ENCODE measurements at regions not wholly inside any gene's neighbourhood (a gene's known extent, or its start where the extent isn't known, plus 50 kb on each side); places are given as distances from the start of the nearest gene placed in this dataset.

- no peak for DNase-seq
- H3K4me3 ChIP-seq: no peak overlapping the region
- no peaks in the 10 kb centered on the region for H3K27me3 ChIP-seq
- no peaks in the 10 kb centered on the region for H3K4me1 ChIP-seq
- H3K9me3 ChIP-seq: no peaks in the 10 kb centered on the region
- H3K27ac ChIP-seq: no peak overlapping the region
- intact Hi-C loops (cut with DNase I): no loop called here
- 34 to 59% methylated on average over 2 of the region's 2 CpGs for WGBS, 2 donors
- H3K36me3 ChIP-seq: no peaks in the 10 kb centered on the region
- TF ChIP-seq EP300 (IDR thresholded peaks at IDR 0.05): no peak
- TF ChIP-seq POLR2A (IDR thresholded peaks at IDR 0.05): no peak
- no peak for TF ChIP-seq CTCF (IDR thresholded peaks at IDR 0.05)
- no peak for TF ChIP-seq POLR2AphosphoS5 (IDR thresholded peaks at IDR 0.05)
Measured at GRCh38 chr12:17064834-17065233, 458.9 kb upstream of the LMO3 start.

GRCh38 chr12:17062267-17063036 is 456.5 kb upstream of the LMO3 start:
- intact Hi-C loops (cut with DNase I): no loop called here
- Histone ChIP-seq H3K27me3 (no peaks in the 10 kb centered on the region), H3K9me3 (no peaks in the 10 kb centered on the region), H3K4me3 (no peak overlapping the region), H3K36me3 (no peaks in the 10 kb centered on the region), H3K27ac (no peak overlapping the region), H3K4me1 (no peaks in the 10 kb centered on the region)
- 40 to 64% methylated on average over 4 of the region's 4 CpGs for WGBS, 2 donors
- DNase-seq: no peak
- TF ChIP-seq EP300 (IDR thresholded peaks at IDR 0.05): no peak

DNA sequence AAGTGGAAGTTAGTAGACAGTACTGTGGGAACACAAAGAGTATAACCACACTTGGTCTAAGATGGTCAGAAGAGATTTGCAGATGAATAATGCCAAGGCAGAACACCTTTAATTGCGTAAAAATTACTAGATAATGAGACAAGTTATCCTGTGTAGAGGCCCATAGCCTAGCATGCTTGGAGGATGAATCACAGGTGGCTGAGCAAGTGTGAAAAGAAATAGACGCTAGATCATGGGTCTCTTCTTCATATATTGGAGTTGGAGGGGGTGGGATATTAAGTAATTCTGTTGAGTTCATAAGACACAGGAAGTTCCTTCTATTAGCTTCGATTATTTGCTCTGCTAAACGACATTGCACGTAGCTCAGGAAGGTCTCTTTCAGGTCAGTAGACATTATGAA is 454.3 kb upstream of the LMO3 start:
- TF ChIP-seq CTCF (IDR thresholded peaks at IDR 0.05) (no peak), EP300 (IDR thresholded peaks at IDR 0.05) (no peak), POLR2AphosphoS5 (IDR thresholded peaks at IDR 0.05) (no peak), POLR2A (IDR thresholded peaks at IDR 0.05) (no peak)
- no peak overlapping the region for H3K4me3 ChIP-seq
- no peaks in the 10 kb centered on the region for H3K4me1 ChIP-seq
- intact Hi-C loops (cut with DNase I): no loop called here
- WGBS, 2 donors: 76 to 83% methylated on average over 5 of the region's 5 CpGs
- H3K27me3 ChIP-seq: no peaks in the 10 kb centered on the region
- no peaks in the 10 kb centered on the region for H3K36me3 ChIP-seq
- no peaks in the 10 kb centered on the region for H3K9me3 ChIP-seq
- DNase-seq: no peak
- H3K27ac ChIP-seq: no peak overlapping the region

DNA sequence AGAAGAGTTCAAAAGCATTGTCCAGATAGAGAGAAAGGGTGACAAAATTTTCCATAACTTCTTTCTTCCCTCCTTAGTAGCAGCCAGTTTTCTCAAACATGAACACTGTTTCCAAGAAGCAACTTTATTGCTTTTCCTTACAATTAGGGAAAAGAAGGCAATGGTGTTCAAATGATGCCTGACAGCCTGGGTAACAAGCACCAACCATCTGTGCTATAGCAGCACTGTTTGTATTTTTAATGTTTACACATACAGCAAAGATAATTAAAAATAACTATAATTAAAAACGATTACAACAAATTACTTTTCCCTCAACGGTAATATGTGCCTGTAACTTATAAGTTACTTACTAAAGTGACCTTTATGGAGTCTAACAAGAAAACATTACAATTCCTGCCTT is 450.6 kb upstream of the LMO3 start:
- whole genome bisulfite sequencing, 2 donors: 48 to 62% methylated on average over 2 of the region's 2 CpGs
- H3K36me3 ChIP-seq: no peaks in the 10 kb centered on the region
- intact Hi-C loops (cut with DNase I): no loop called here
- no peaks in the 10 kb centered on the region for H3K4me1 ChIP-seq
- no peaks in the 10 kb centered on the region for H3K9me3 ChIP-seq
- H3K27ac ChIP-seq: no peak overlapping the region
- no peak overlapping the region for H3K4me3 ChIP-seq
- no peak for DNase-seq
- H3K27me3 ChIP-seq: no peaks in the 10 kb centered on the region
- TF ChIP-seq CTCF (IDR thresholded peaks at IDR 0.05) (no peak), EP300 (IDR thresholded peaks at IDR 0.05) (no peak), POLR2AphosphoS5 (IDR thresholded peaks at IDR 0.05) (no peak), POLR2A (IDR thresholded peaks at IDR 0.05) (no peak)

GRCh38 chr12:17038923-17039322 is 433.0 kb upstream of the LMO3 start:
- no peaks in the 10 kb centered on the region for H3K27me3 ChIP-seq
- no peaks in the 10 kb centered on the region for H3K4me1 ChIP-seq
- TF ChIP-seq CTCF (IDR thresholded peaks at IDR 0.05) (no peak), EP300 (IDR thresholded peaks at IDR 0.05) (no peak), POLR2AphosphoS5 (IDR thresholded peaks at IDR 0.05) (no peak), POLR2A (IDR thresholded peaks at IDR 0.05) (no peak)
- no peak for DNase-seq
- H3K36me3 ChIP-seq: no peaks in the 10 kb centered on the region
- H3K4me3 ChIP-seq: no peak overlapping the region
- H3K9me3 ChIP-seq: peaks cover 0 to 3% (median 0%) of the 10 kb centered on the region in 4 donors
- H3K27ac ChIP-seq: no peak overlapping the region
- intact Hi-C loops (cut with DNase I): no loop called here
